Natural killer cell (primary cell): ENCODE measurements at regions not wholly inside any gene's neighbourhood (a gene's known extent, or its start where the extent isn't known, plus 50 kb on each side); places are given as distances from the start of the nearest gene placed in this dataset.

Experiments used
- ATAC-seq, 3 donors: fragments of 150-1000 bp in 2 of 3; fragments of 200-7000 bp in 1 of 3; cut with Tn5 transposase; 1 replicate in 1 of 3; 2 replicates in 2 of 3; pipeline ENCODE4 v1.10.0; 2021; ENCODE audit warnings: mild to moderate bottlenecking in 2 of 3, moderate library complexity in 2 of 3
- DNase-seq, 2 donors: peaks; one replicate each; pipeline versions ENCODE4 v3.0.0 to v3.0.0-alpha.2; 2013 to 2021; ENCODE audit warnings: mixed read lengths in 1 of 2
- H3K27ac ChIP-seq: one replicate; pipeline ENCODE4 v1.5.1; 2013; ENCODE audit warnings: mild to moderate bottlenecking, low read length
- H3K27me3 ChIP-seq: one replicate; pipeline ENCODE4 v1.6.1; 2013; ENCODE audit warnings: low read length; ENCODE audit not compliant: control insufficient read depth, insufficient read depth
- H3K36me3 ChIP-seq: one replicate; pipeline ENCODE4 v1.6.1; 2013; ENCODE audit warnings: low read length; ENCODE audit not compliant: control insufficient read depth, insufficient read depth
- H3K4me1 ChIP-seq: one replicate; pipeline ENCODE4 v1.6.1; 2013; ENCODE audit warnings: low read length; ENCODE audit not compliant: control insufficient read depth, insufficient read depth
- H3K4me3 ChIP-seq: one replicate; pipeline ENCODE4 v1.5.1; 2013; ENCODE audit warnings: low read length
- H3K9me3 ChIP-seq: one replicate; pipeline ENCODE4 v1.6.1; 2013; ENCODE audit warnings: low read length; ENCODE audit not compliant: control insufficient read depth, insufficient read depth
- H3K27ac Mint-ChIP-seq, 2 donors: one replicate each; pipeline ENCODE4 v1.8.0; 2022; ENCODE audit warnings: mild to moderate bottlenecking in 2 of 2, mixed read lengths in 2 of 2, moderate library complexity in 1 of 2
- H3K27me3 Mint-ChIP-seq, 2 donors: one replicate each; pipeline ENCODE4 v1.8.0; 2022; ENCODE audit warnings: low read depth in 2 of 2, mixed read lengths in 2 of 2
- H3K36me3 Mint-ChIP-seq: one replicate; pipeline ENCODE4 v1.8.0; 2022; ENCODE audit warnings: mixed read lengths
- H3K4me1 Mint-ChIP-seq, 2 donors: one replicate each; pipeline ENCODE4 v1.8.0; 2022; ENCODE audit warnings: mixed read lengths in 2 of 2
- H3K4me3 Mint-ChIP-seq: one replicate; pipeline ENCODE4 v1.8.0; 2022; ENCODE audit warnings: mild to moderate bottlenecking, moderate library complexity, mixed read lengths
- H3K9me3 Mint-ChIP-seq, 2 donors: one replicate each; pipeline ENCODE4 v1.8.0; 2022; ENCODE audit warnings: mixed read lengths in 2 of 2
- CTCF ChIP-seq: fragments of 200-600 bp; IDR thresholded peaks from one replicate; pipeline ENCODE4 v1.8.0; 2022; ENCODE audit warnings: antibody characterized with exemption
- WGBS: methylation state at CpG from one replicate; pipeline ENCODE4 v1.1.7; 2013; ENCODE audit warnings: missing lambda C conversion rate; ENCODE audit not compliant: insufficient coverage; 5-methylcytosine and 5-hydroxymethylcytosine counted together
- intact Hi-C: fragments of 100-400 bp; cut with micrococcal nuclease; formaldehyde crosslinking; loops from one replicate; pipeline ENCODE4 v1.14.2; 2022

DNA sequence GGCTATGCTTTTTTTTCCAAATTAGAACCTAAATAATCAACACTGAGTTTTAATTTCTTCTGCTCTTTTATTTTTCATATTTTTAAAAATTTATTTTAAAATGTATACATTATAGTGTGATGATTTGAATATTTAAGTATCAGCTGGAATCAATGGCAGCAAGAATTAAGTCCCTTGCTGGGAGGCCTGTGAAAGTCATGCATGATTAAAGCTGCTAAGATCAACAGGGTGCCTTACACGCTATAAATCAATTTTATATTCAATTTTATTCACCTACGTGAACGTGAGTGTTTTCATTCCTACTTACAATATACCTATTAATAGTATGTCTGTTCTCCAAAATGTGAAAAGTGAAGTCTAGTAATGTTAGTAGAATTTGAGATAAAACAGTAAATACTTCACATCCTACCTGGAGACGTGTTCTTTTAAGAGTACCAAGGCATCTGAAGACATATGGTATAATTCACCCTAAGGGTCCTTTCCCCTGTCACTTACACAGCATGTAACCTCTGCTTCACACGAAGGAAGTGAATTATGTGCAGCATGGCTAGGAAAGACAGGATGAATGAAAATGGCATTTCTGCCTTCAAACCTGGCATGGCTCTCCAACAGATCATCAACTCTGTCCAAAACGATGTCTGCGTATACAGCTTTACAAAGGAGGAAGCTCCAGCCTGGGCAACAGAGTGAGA, 640.4 kb upstream of the ROBO1 start:
- Histone ChIP-seq H3K4me1 (no peaks in the 10 kb centered on the region), H3K27me3 (no peaks in the 10 kb centered on the region), H3K27ac (no peak overlapping the region), H3K36me3 (no peaks in the 10 kb centered on the region), H3K4me3 (no peak overlapping the region), H3K9me3 (peaks cover 4% of the 10 kb centered on the region)
- Mint-ChIP-seq H3K4me3 (no peak overlapping the region), H3K36me3 (no peaks in the 10 kb centered on the region), H3K4me1 (no peaks in the 10 kb centered on the region), H3K27me3 (no peaks in the 10 kb centered on the region), H3K27ac (no peak overlapping the region), H3K9me3 (peaks cover 11 to 14% of the 10 kb centered on the region in 2 donors)
- WGBS, result 73% methylated on average over 4 of the region's 7 CpGs
- ATAC-seq, result no peak
- intact Hi-C loops, result no loop called here
- TF ChIP-seq CTCF, result no peak
- DNase-seq, result no peak

DNA sequence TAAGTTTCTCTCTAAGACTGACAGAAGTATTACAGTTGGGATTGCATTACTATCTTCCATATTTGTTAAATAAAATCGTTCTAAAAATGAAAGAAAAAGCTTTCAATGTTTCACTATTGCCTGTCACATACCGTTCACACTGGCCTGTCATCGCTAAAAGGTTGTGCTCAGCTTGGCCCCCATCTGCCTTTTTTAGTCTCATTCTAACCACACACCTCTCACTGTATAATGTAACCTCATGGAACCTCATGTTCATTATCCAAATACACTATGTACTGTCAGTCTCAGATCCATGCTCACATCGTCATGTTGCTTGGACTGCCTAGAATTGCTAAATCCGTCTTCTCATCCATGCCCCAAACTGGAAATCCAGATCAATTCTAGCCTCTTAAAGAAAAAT, 637.8 kb upstream of the ROBO1 start:
- ATAC-seq (no peak), DNase-seq (no peak)
- WGBS, result 90% methylated on average over 5 of the region's 5 CpGs
- no peak overlapping the region for H3K4me3 ChIP-seq
- intact Hi-C loops, result no loop called here
- H3K4me1 ChIP-seq, result no peaks in the 10 kb centered on the region
- Mint-ChIP-seq H3K4me1 (no peaks in the 10 kb centered on the region), H3K36me3 (no peaks in the 10 kb centered on the region), H3K27ac (no peak overlapping the region), H3K27me3 (no peaks in the 10 kb centered on the region), H3K4me3 (no peak overlapping the region), H3K9me3 (peaks cover 7 to 12% of the 10 kb centered on the region in 2 donors)
- TF ChIP-seq CTCF, result no peak
- H3K27ac ChIP-seq, result no peak overlapping the region
- no peaks in the 10 kb centered on the region for H3K27me3 ChIP-seq
- H3K9me3 ChIP-seq, result peaks cover 4% of the 10 kb centered on the region
- no peaks in the 10 kb centered on the region for H3K36me3 ChIP-seq

GRCh38 chr3:80395023-80395422, 627.2 kb upstream of the ROBO1 start:
- TF ChIP-seq CTCF, result no peak
- WGBS, result 85% methylated on average over 4 of the region's 5 CpGs
- no peaks in the 10 kb centered on the region for H3K27me3 Mint-ChIP-seq

DNA sequence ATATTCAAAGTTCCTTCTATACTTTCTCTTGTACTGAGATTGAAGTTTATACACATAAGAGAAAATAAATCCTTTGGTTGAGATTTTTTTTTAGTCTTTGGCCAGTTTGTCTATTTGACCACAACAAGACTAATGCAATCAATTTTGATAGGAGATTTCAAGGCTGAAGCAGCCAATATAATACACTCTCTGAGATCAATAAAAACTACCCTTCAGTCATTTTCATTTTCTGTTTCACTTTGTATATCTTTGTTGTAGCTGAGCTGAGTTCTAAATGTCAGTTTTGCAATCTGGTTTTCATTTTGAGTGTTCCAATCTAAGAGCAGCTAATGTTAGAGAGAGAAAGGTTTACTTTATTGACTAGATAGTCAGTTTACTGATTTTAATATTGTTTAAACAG, 623.8 kb upstream of the ROBO1 start:
- H3K9me3 ChIP-seq, result peaks cover 11% of the 10 kb centered on the region
- ATAC-seq (no peak), DNase-seq (no peak)
- no peaks in the 10 kb centered on the region for H3K27me3 Mint-ChIP-seq
- H3K27me3 ChIP-seq, result no peaks in the 10 kb centered on the region
- H3K4me3 Mint-ChIP-seq, result no peak overlapping the region
- no peak for TF ChIP-seq CTCF
- peaks cover 15 to 16% of the 10 kb centered on the region in 2 donors for H3K9me3 Mint-ChIP-seq
- intact Hi-C loops, result no loop called here
- H3K4me1 Mint-ChIP-seq, result no peaks in the 10 kb centered on the region
- no peaks in the 10 kb centered on the region for H3K36me3 ChIP-seq
- H3K4me3 ChIP-seq, result no peak overlapping the region
- H3K36me3 Mint-ChIP-seq, result no peaks in the 10 kb centered on the region
- H3K27ac Mint-ChIP-seq, result no peak overlapping the region
- no peaks in the 10 kb centered on the region for H3K4me1 ChIP-seq
- H3K27ac ChIP-seq, result no peak overlapping the region

More at GRCh38 chr3:80395023-80395422, 627.2 kb upstream of the ROBO1 start:
- peaks cover 4% of the 10 kb centered on the region for H3K9me3 ChIP-seq
- Mint-ChIP-seq H3K4me3 (no peak overlapping the region), H3K4me1 (no peaks in the 10 kb centered on the region), H3K27ac (no peak overlapping the region), H3K36me3 (no peaks in the 10 kb centered on the region), H3K9me3 (peaks cover 16 to 17% of the 10 kb centered on the region in 2 donors)
- DNase-seq (no peak), ATAC-seq (no peak)
- H3K4me3 ChIP-seq, result no peak overlapping the region
- no peak overlapping the region for H3K27ac ChIP-seq
- no peaks in the 10 kb centered on the region for H3K4me1 ChIP-seq
- H3K36me3 ChIP-seq, result no peaks in the 10 kb centered on the region
- no peaks in the 10 kb centered on the region for H3K27me3 ChIP-seq
- intact Hi-C loops, result no loop called here
